ENCODE measurements at regions not wholly inside any gene's neighbourhood (a gene's known extent, or its start where the extent isn't known, plus 50 kb on each side); places are given as distances from the start of the nearest gene placed in this dataset.

- Histone ChIP-seq H3K56ac (ENCODE audit: extremely low read depth, insufficient read depth, low read length) (no peak overlapping the region), H2BK5ac (ENCODE audit: low read depth, low read length, poor library complexity, severe bottlenecking) (no peak overlapping the region), H3K14ac (replicated peaks; ENCODE audit: low read depth, low read length) (no peak overlapping the region), H3K9me3 (ENCODE audit: control insufficient read depth, insufficient read depth, low read length) (no peaks in the 10 kb centered on the region), H2AFZ (replicated peaks; ENCODE audit: low read length, poor library complexity) (no peak overlapping the region), H3K9ac (ENCODE audit: low read depth, low read length) (no peak overlapping the region), H4K20me1 (ENCODE audit: insufficient read depth, low read length) (no peaks in the 10 kb centered on the region), H4K8ac (ENCODE audit: low read depth in 2 of 2, low read length in 2 of 2) (no peak overlapping the region), H3K27ac (ENCODE audit: insufficient read depth, low read length) (no peak overlapping the region), H3K4ac (ENCODE audit: low read depth, low read length) (no peak overlapping the region), H2AK5ac (ENCODE audit: low read depth, low read length) (no peak overlapping the region), H3K4me2 (ENCODE audit: low read depth, low read length) (no peak overlapping the region), H4K5ac (ENCODE audit: low read depth, low read length) (no peak overlapping the region), H2BK15ac (ENCODE audit: low read depth, low read length) (no peak overlapping the region), H2AK9ac (replicated peaks; ENCODE audit: low read depth, low read length, poor library complexity) (no peak overlapping the region), H2BK20ac (ENCODE audit: low read depth, low read length) (no peak overlapping the region), H3K36me3 (ENCODE audit: control insufficient read depth, insufficient read depth, low read length) (no peaks in the 10 kb centered on the region), H3K79me1 (ENCODE audit: low read depth in 1 of 2, low read length in 2 of 2) (no peaks in the 10 kb centered on the region), H3K4me1 (ENCODE audit: control insufficient read depth, insufficient read depth, low read length) (no peaks in the 10 kb centered on the region), H3K9me1 (ENCODE audit: insufficient read depth, low read length) (no peaks in the 10 kb centered on the region), H3K23ac (ENCODE audit: low read depth, low read length) (no peak overlapping the region), H3K18ac (ENCODE audit: low read depth, low read length) (no peak overlapping the region), H4K91ac (ENCODE audit: insufficient read depth, low read depth, low read length) (no peak overlapping the region), H3K4me3 (ENCODE audit: insufficient read depth, low read depth, low read length) (no peak overlapping the region), H2BK120ac (ENCODE audit: low read depth, low read length) (no peak overlapping the region), H3K27me3 (ENCODE audit: control insufficient read depth, insufficient read depth, low read length) (no peaks in the 10 kb centered on the region)
- dilution Hi-C loops (cut with HindIII; ENCODE audit: low sequenced_read_pairs, unreplicated experiment), result no loop called here
- ATAC-seq (ENCODE audit: low read depth) (no peak), DNase-seq (no peak)
- CTCF ChIA-PET, result no interaction called here
- intact Hi-C loops (cut with micrococcal nuclease), result loop anchor here (10.0 kb wide), 2 partner anchors 353 to 473 kb away; no protein-coding TSS in a partner anchor
- POLR2A ChIA-PET (ENCODE audit: unreplicated experiment), result no interaction called here
- TF ChIP-seq CHD1 (IDR thresholded peaks at IDR 0.05; ENCODE audit: low read depth, low read length) (no peak), SMC3 (IDR thresholded peaks at IDR 0.05; ENCODE audit: low read depth, low read length) (no peak)
- in situ Hi-C loops (cut with MboI; ENCODE audit: low sequenced_read_pairs), result no loop called here
- BruUV-seq (replicated peaks), result no TSS peak
- WGBS, 2 experiments (ENCODE audit: extremely low coverage in 2 of 2, insufficient read length in 1 of 2), result no CpG with 5 or more reads among the region's 6 CpGs
These were observed 71.4 kb downstream of the BOD1L2 start for GRCh38 chr18:57218281-57218680.

All from IMR-90 (cell line).